Loucy (cell line): ENCODE measurements at regions not wholly inside any gene's neighbourhood (a gene's known extent, or its start where the extent isn't known, plus 50 kb on each side); places are given as distances from the start of the nearest gene placed in this dataset.

Experiments
- EZH2phosphoT487 ChIP-seq: fragments of 200-600 bp; IDR thresholded peaks from 2 replicates; pipeline ENCODE4 v1.6.1; 2018; ENCODE audit warnings: antibody characterized with exemption, mild to moderate bottlenecking, moderate library complexity, borderline replicate concordance
- TF ChIP-seq, protein P1 (sequence below): fragments of 200-600 bp; sonication (generic); conservative IDR thresholded peaks from 2 replicates; pipeline ENCODE4 v1.5.1; 2014; ENCODE audit warnings: mild to moderate bottlenecking, antibody characterized with exemption, low read length

DNA sequence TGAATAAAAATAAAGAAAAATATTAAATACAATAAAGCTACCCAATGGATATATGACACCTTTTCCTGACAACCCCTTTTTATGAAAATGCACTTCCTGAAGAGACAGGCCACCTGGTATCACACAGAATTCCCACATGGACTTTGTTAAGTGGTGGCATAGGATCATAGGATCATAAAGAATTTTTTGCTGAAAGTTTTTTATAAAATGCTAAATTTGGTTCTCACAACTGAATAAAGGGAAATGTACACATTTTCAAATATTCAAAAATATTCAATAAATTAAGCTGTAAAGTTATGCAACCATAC lies 102.5 kb upstream of the ROBO1 start:
- TF ChIP-seq, protein P1, sequence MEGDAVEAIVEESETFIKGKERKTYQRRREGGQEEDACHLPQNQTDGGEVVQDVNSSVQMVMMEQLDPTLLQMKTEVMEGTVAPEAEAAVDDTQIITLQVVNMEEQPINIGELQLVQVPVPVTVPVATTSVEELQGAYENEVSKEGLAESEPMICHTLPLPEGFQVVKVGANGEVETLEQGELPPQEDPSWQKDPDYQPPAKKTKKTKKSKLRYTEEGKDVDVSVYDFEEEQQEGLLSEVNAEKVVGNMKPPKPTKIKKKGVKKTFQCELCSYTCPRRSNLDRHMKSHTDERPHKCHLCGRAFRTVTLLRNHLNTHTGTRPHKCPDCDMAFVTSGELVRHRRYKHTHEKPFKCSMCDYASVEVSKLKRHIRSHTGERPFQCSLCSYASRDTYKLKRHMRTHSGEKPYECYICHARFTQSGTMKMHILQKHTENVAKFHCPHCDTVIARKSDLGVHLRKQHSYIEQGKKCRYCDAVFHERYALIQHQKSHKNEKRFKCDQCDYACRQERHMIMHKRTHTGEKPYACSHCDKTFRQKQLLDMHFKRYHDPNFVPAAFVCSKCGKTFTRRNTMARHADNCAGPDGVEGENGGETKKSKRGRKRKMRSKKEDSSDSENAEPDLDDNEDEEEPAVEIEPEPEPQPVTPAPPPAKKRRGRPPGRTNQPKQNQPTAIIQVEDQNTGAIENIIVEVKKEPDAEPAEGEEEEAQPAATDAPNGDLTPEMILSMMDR: no peak
- TF ChIP-seq EZH2phosphoT487: no peak
